22Rv1 (cell line): ENCODE measurements at regions not wholly inside any gene's neighbourhood (a gene's known extent, or its start where the extent isn't known, plus 50 kb on each side); places are given as distances from the start of the nearest gene placed in this dataset.

ENCODE experiments used
- H3K27ac ChIP-seq: fragments of 450-650 bp; 2 replicates; pipeline ENCODE4 v1.5.1; 2017
- CTCF ChIP-seq: fragments of 450-650 bp; IDR thresholded peaks from 2 replicates; pipeline ENCODE4 v1.5.1; 2017; ENCODE audit warnings: mild to moderate bottlenecking
- ZFX ChIP-seq: fragments of 450-650 bp; IDR thresholded peaks from 2 replicates; pipeline ENCODE4 v1.6.1; 2017; ENCODE audit warnings: antibody characterized with exemption, borderline replicate concordance

GRCh38 chr6:22975079-22975478 is 405.7 kb downstream of the HDGFL1 start:
- TF ChIP-seq ZFX (no peak), CTCF (no peak)
- no peak overlapping the region for H3K27ac ChIP-seq

GRCh38 chr6:22980446-22980845 is 411.1 kb downstream of the HDGFL1 start:
- no peak overlapping the region for H3K27ac ChIP-seq
- TF ChIP-seq ZFX: no peak
- no peak for TF ChIP-seq CTCF

GRCh38 chr6:23002044-23002619 is 432.8 kb downstream of the HDGFL1 start:
- no peak overlapping the region for H3K27ac ChIP-seq
- no peak for TF ChIP-seq ZFX
- TF ChIP-seq CTCF: no peak

GRCh38 chr6:23003671-23004467 is 434.5 kb downstream of the HDGFL1 start:
- no peak overlapping the region for H3K27ac ChIP-seq
- TF ChIP-seq ZFX: no peak
- TF ChIP-seq CTCF: no peak

GRCh38 chr6:23006656-23007055 is 437.3 kb downstream of the HDGFL1 start:
- no peak for TF ChIP-seq CTCF
- TF ChIP-seq ZFX: no peak
- H3K27ac ChIP-seq: no peak overlapping the region

GRCh38 chr6:23011615-23012014 is 442.2 kb downstream of the HDGFL1 start:
- no peak overlapping the region for H3K27ac ChIP-seq
- TF ChIP-seq ZFX (no peak), CTCF (no peak)

- H3K27ac ChIP-seq: no peak overlapping the region
- no peak for TF ChIP-seq ZFX
Observed at GRCh38 chr6:23013776-23014175, 444.4 kb downstream of the HDGFL1 start.
